SJSA1 (cell line): ENCODE measurements at regions not wholly inside any gene's neighbourhood (a gene's known extent, or its start where the extent isn't known, plus 50 kb on each side); places are given as distances from the start of the nearest gene placed in this dataset.
A peak's percentile ranks its signal among the peaks of the same experiment; 100 is the strongest.
"Not testable (repeated sequence)": the region's sequence is repeated elsewhere in the genome, so short reads cannot be mapped to it uniquely, and the experiment has no call there.

Experiments
- DNase-seq, 2 experiments: peaks; one replicate each; pipeline ENCODE4 v3.0.0-alpha.2; 2015 to 2020; ENCODE audit warnings: low spot score in 2 of 2, low read depth in 1 of 2
- H3K27ac ChIP-seq: fragments of 250-450 bp; sonication (Bioruptor Pico); 2 replicates; pipeline ENCODE4 v1.5.1; 2020; ENCODE audit warnings: mild to moderate bottlenecking, moderate library complexity
- H3K27me3 ChIP-seq: fragments of 250-450 bp; sonication (Bioruptor Pico); replicated peaks from 2 replicates; pipeline ENCODE4 v1.5.1; 2020; ENCODE audit warnings: mild to moderate bottlenecking, moderate library complexity
- H3K36me3 ChIP-seq: fragments of 250-450 bp; sonication (Bioruptor Pico); 2 replicates; pipeline ENCODE4 v1.5.1; 2020; ENCODE audit warnings: mild to moderate bottlenecking
- H3K4me1 ChIP-seq: fragments of 250-450 bp; sonication (Bioruptor Pico); replicated peaks from 2 replicates; pipeline ENCODE4 v1.6.1; 2021; ENCODE audit warnings: mild to moderate bottlenecking
- H3K4me3 ChIP-seq: fragments of 250-450 bp; sonication (Bioruptor Pico); 2 replicates; pipeline ENCODE4 v1.5.1; 2020; ENCODE audit warnings: mild to moderate bottlenecking
- H3K9me3 ChIP-seq: fragments of 250-450 bp; sonication (Bioruptor Pico); replicated peaks from 2 replicates; pipeline ENCODE4 v1.5.1; 2020; ENCODE audit warnings: mild to moderate bottlenecking

- Histone ChIP-seq H3K4me1 (peaks cover 18% of the 10 kb centered on the region), H3K27ac (no peak overlapping the region), H3K4me3 (no peak overlapping the region), H3K9me3 (no peaks in the 10 kb centered on the region), H3K27me3 (no peaks in the 10 kb centered on the region), H3K36me3 (no peaks in the 10 kb centered on the region)
- DNase-seq = no peak
Measured at GRCh38 chr7:46759711-46760480, 822.0 kb downstream of the TNS3 start.

GRCh38 chr7:46756996-46757395, 824.9 kb downstream of the TNS3 start:
- Histone ChIP-seq H3K4me3 (no peak overlapping the region), H3K36me3 (no peaks in the 10 kb centered on the region), H3K27me3 (no peaks in the 10 kb centered on the region), H3K9me3 (no peaks in the 10 kb centered on the region), H3K4me1 (peaks cover 28% of the 10 kb centered on the region), H3K27ac (no peak overlapping the region)
- DNase-seq = no peak

- Histone ChIP-seq H3K27me3 (no peaks in the 10 kb centered on the region), H3K4me3 (no peak overlapping the region), H3K4me1 (peaks cover 28% of the 10 kb centered on the region), H3K9me3 (no peaks in the 10 kb centered on the region), H3K27ac (no peak overlapping the region), H3K36me3 (no peaks in the 10 kb centered on the region)
- DNase-seq = no peak
Measured at GRCh38 chr7:46756256-46756655, 825.7 kb downstream of the TNS3 start.

- DNase-seq = no peak
- Histone ChIP-seq H3K36me3 (no peaks in the 10 kb centered on the region), H3K27me3 (no peaks in the 10 kb centered on the region), H3K4me3 (no peak overlapping the region), H3K9me3 (no peaks in the 10 kb centered on the region), H3K27ac (no peak overlapping the region), H3K4me1 (peaks cover 28% of the 10 kb centered on the region)
Measured at GRCh38 chr7:46755120-46756034, 826.5 kb downstream of the TNS3 start.

- Histone ChIP-seq H3K9me3 (no peaks in the 10 kb centered on the region), H3K27ac (no peak overlapping the region), H3K4me1 (peaks cover 24% of the 10 kb centered on the region), H3K36me3 (no peaks in the 10 kb centered on the region), H3K27me3 (no peaks in the 10 kb centered on the region), H3K4me3 (no peak overlapping the region)
- DNase-seq = peak in 1 of 2 experiments; percentile 65
Measured at GRCh38 chr7:46754140-46754720, 827.7 kb downstream of the TNS3 start.

- Histone ChIP-seq H3K27ac (no peak overlapping the region), H3K9me3 (no peaks in the 10 kb centered on the region), H3K4me1 (peaks cover 30% of the 10 kb centered on the region), H3K4me3 (no peak overlapping the region), H3K27me3 (no peaks in the 10 kb centered on the region), H3K36me3 (no peaks in the 10 kb centered on the region)
- no peak for DNase-seq
Measured at GRCh38 chr7:46753662-46754061, 828.2 kb downstream of the TNS3 start.

- Histone ChIP-seq H3K36me3 (no peaks in the 10 kb centered on the region), H3K27me3 (no peaks in the 10 kb centered on the region), H3K4me1 (peaks cover 37% of the 10 kb centered on the region), H3K27ac (no peak overlapping the region), H3K9me3 (no peaks in the 10 kb centered on the region), H3K4me3 (no peak overlapping the region)
- peak in 1 of 2 experiments; percentile 32 for DNase-seq
Measured at GRCh38 chr7:46752881-46753366, 829.0 kb downstream of the TNS3 start.

GRCh38 chr7:46751927-46752723, 829.8 kb downstream of the TNS3 start:
- DNase-seq, H3K36me3 ChIP-seq, H3K27me3 ChIP-seq, H3K27ac ChIP-seq, H3K9me3 ChIP-seq, H3K4me3 ChIP-seq: not testable (repeated sequence)
- peaks cover 45% of the 10 kb centered on the region for H3K4me1 ChIP-seq

GRCh38 chr7:46751471-46751870, 830.4 kb upstream of the IGFBP3 start:
- Histone ChIP-seq H3K4me3 (no peak overlapping the region), H3K27ac (no peak overlapping the region), H3K4me1 (peaks cover 48% of the 10 kb centered on the region), H3K27me3 (no peaks in the 10 kb centered on the region), H3K36me3 (no peaks in the 10 kb centered on the region), H3K9me3 (no peaks in the 10 kb centered on the region)
- no peak for DNase-seq

- peaks cover 52% of the 10 kb centered on the region for H3K4me1 ChIP-seq
- DNase-seq = no peak
- H3K36me3 ChIP-seq = no peaks in the 10 kb centered on the region
Measured at GRCh38 chr7:46750321-46750865, 829.3 kb upstream of the IGFBP3 start.

GRCh38 chr7:46747869-46748576, 827.0 kb upstream of the IGFBP3 start:
- Histone ChIP-seq H3K4me1 (peaks cover 38% of the 10 kb centered on the region), H3K27ac (no peak overlapping the region), H3K4me3 (no peak overlapping the region), H3K9me3 (no peaks in the 10 kb centered on the region), H3K27me3 (no peaks in the 10 kb centered on the region), H3K36me3 (no peaks in the 10 kb centered on the region)
- DNase-seq = no peak

More at GRCh38 chr7:46750321-46750865, 829.3 kb upstream of the IGFBP3 start:
- H3K27ac ChIP-seq = no peak overlapping the region
- H3K4me3 ChIP-seq = no peak overlapping the region
- H3K9me3 ChIP-seq = no peaks in the 10 kb centered on the region
- H3K27me3 ChIP-seq = no peaks in the 10 kb centered on the region
